Panc1 (cell line): ENCODE measurements at regions not wholly inside any gene's neighbourhood (a gene's known extent, or its start where the extent isn't known, plus 50 kb on each side); places are given as distances from the start of the nearest gene placed in this dataset.
A peak's percentile ranks its signal among the peaks of the same experiment; 100 is the strongest.
"Not testable (repeated sequence)": the region's sequence is repeated elsewhere in the genome, so short reads cannot be mapped to it uniquely, and the experiment has no call there.

Source experiments
- ATAC-seq: fragments of 200-7000 bp; cut with Tn5 transposase; 2 replicates; pipeline ENCODE4 v1.9.1; 2020; ENCODE audit warnings: mild to moderate bottlenecking, moderate library complexity
- BruUV-seq: library from RNA; stranded (reverse); fragments of 400-500 nt; replicated peaks from 2 replicates; lab custom pipeline; 2021; lab: Mats Ljungman, UMichigan
- CTCF ChIA-PET: fragments of 300-600 bp; sonication (Branson Sonifier 250); formaldehyde crosslinking; loops from one replicate; lab custom pipeline; 2022; ENCODE audit warnings: antibody characterized with exemption; lab: Charles Lee
- POLR2A ChIA-PET: fragments of 300-600 bp; sonication (Branson Sonifier 250); formaldehyde crosslinking; loops from one replicate; lab custom pipeline; 2022; ENCODE audit warnings: antibody characterized with exemption; lab: Charles Lee
- DNase-seq: peaks from one replicate; pipeline ENCODE4 v3.0.0-alpha.2; 2010; ENCODE audit warnings: low read depth, low spot score
- H3K27ac ChIP-seq: 2 replicates; pipeline ENCODE4 v1.5.1; 2011; ENCODE audit warnings: mild to moderate bottlenecking, low read length, inconsistent platforms
- H3K27me3 ChIP-seq: fragments of 200-500 bp; sonication (Bioruptor generic); 2 replicates; pipeline ENCODE4 v1.6.0; 2014; ENCODE audit warnings: low read length, inconsistent platforms; ENCODE audit not compliant: control insufficient read depth, insufficient read depth
- H3K36me3 ChIP-seq: fragments of 200-500 bp; sonication (Bioruptor generic); 2 replicates; pipeline ENCODE4 v1.5.1; 2014; ENCODE audit warnings: inconsistent platforms, mild to moderate bottlenecking, low read length, moderate library complexity; ENCODE audit not compliant: control insufficient read depth, insufficient read depth
- H3K4me1 ChIP-seq: 2 replicates; pipeline ENCODE4 v1.5.1; 2011; ENCODE audit warnings: inconsistent platforms, mild to moderate bottlenecking, low read length, moderate library complexity; ENCODE audit not compliant: control insufficient read depth, insufficient read depth
- H3K4me3 ChIP-seq, 2 experiments: 2 replicates each; pipeline ENCODE4 v1.5.1; 2011 to 2012; ENCODE audit warnings: low read depth in 2 of 2, low read length in 2 of 2, mild to moderate bottlenecking in 2 of 2, inconsistent platforms in 1 of 2, moderate library complexity in 1 of 2
- H3K9me3 ChIP-seq: fragments of 200-500 bp; sonication (Bioruptor generic); 2 replicates; pipeline ENCODE4 v1.5.1; 2014; ENCODE audit warnings: low read depth, mild to moderate bottlenecking, inconsistent platforms, low read length, moderate library complexity; ENCODE audit not compliant: control insufficient read depth, insufficient read depth
- POLR2AphosphoS5 ChIP-seq: IDR thresholded peaks from 2 replicates; pipeline ENCODE4 v1.6.1; 2012; ENCODE audit warnings: mild to moderate bottlenecking, low read depth, low read length, moderate library complexity
- SIN3A ChIP-seq: IDR thresholded peaks from 2 replicates; pipeline ENCODE4 v1.6.1; 2012; ENCODE audit warnings: low read depth, mild to moderate bottlenecking, low read length, moderate library complexity, borderline replicate concordance; ENCODE audit not compliant: insufficient read depth
- TCF7L2 ChIP-seq: IDR thresholded peaks from 2 replicates; pipeline ENCODE4 v1.6.1; 2011; ENCODE audit warnings: mild to moderate bottlenecking, low read depth, low read length, inconsistent platforms
- in situ Hi-C: cut with HindIII; loops from 2 replicates; pipeline ENCODE4 v1.10.0; 2016; ENCODE audit warnings: low sequenced_read_pairs, low pct_unique_long_range_greater_than_20kb
- intact Hi-C: fragments of 100-400 bp; cut with micrococcal nuclease; formaldehyde crosslinking; loops from one replicate; pipeline ENCODE4 v1.10.0; 2022; ENCODE audit not compliant: unreplicated experiment
- TF ChIP-seq, protein P1 (sequence below), 2 experiments: IDR thresholded peaks; 2 replicates each; pipeline ENCODE4 v1.6.1; 2011 to 2012; ENCODE audit warnings: low read depth in 2 of 2, control low read depth in 1 of 2, low read length in 1 of 2, mild to moderate bottlenecking in 1 of 2, moderate library complexity in 1 of 2; ENCODE audit not compliant: insufficient read depth in 1 of 2
- TF ChIP-seq, protein P2 (sequence below): fragments of 450-650 bp; IDR thresholded peaks from 2 replicates; pipeline ENCODE4 v1.5.1; 2017; ENCODE audit warnings: mild to moderate bottlenecking

DNA sequence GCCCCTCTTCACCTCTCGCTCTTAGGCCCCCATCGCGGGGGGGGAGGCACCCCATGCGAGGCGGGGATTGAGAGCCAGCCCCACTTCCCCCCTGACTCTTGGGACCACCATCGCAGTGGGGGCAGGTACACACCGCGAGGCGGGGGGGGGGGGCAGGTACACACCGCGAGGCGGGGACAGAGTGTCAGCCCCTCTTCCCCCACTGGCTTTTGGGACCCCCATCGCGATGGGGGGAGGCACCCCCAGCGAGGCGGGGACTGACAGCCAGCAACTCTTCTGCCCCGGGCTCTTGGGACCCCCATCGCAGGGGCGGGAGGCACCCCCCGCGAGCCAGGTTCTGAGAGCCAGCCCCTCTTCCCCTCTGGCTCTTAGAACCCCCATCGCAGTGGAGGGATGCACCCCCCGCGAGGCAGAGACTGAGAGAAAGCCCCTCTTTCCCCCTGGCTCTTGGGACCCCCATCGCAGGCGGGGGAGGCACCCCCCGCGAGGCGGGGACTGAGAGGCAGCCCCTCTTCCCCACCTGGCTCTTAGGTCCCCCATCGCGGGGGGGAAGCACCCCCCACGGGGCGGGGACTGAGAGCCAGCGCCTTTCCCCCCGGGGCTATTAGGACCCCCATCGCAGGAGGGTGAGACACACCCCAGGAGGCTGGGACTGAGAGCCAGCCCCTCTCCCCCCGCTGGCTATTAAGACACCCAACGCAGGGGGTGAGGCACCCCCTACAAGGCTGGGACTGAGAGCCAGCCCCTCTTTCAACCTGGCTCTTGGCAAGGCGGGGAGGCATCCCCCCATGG, 196.5 kb upstream of the PZP start:
- in situ Hi-C loops (no loop called here), intact Hi-C loops (no loop called here)
- ChIA-PET POLR2A (no interaction called here), CTCF (no interaction called here)
- TF ChIP-seq, protein P1, sequence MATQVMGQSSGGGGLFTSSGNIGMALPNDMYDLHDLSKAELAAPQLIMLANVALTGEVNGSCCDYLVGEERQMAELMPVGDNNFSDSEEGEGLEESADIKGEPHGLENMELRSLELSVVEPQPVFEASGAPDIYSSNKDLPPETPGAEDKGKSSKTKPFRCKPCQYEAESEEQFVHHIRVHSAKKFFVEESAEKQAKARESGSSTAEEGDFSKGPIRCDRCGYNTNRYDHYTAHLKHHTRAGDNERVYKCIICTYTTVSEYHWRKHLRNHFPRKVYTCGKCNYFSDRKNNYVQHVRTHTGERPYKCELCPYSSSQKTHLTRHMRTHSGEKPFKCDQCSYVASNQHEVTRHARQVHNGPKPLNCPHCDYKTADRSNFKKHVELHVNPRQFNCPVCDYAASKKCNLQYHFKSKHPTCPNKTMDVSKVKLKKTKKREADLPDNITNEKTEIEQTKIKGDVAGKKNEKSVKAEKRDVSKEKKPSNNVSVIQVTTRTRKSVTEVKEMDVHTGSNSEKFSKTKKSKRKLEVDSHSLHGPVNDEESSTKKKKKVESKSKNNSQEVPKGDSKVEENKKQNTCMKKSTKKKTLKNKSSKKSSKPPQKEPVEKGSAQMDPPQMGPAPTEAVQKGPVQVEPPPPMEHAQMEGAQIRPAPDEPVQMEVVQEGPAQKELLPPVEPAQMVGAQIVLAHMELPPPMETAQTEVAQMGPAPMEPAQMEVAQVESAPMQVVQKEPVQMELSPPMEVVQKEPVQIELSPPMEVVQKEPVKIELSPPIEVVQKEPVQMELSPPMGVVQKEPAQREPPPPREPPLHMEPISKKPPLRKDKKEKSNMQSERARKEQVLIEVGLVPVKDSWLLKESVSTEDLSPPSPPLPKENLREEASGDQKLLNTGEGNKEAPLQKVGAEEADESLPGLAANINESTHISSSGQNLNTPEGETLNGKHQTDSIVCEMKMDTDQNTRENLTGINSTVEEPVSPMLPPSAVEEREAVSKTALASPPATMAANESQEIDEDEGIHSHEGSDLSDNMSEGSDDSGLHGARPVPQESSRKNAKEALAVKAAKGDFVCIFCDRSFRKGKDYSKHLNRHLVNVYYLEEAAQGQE (IDR thresholded peaks at IDR 0.05; ENCODE audit: insufficient read depth in 1 of 2, low read depth in 2 of 2, low read length in 1 of 2) = no peak
- Histone ChIP-seq H3K36me3 (no peaks in the 10 kb centered on the region), H3K9me3 (no peaks in the 10 kb centered on the region), H3K4me3 (no peak overlapping the region), H3K27me3 (no peaks in the 10 kb centered on the region), H3K27ac (no peak overlapping the region), H3K4me1 (no peaks in the 10 kb centered on the region)
- BruUV-seq = no TSS peak
- ATAC-seq (no peak), DNase-seq (no peak)

DNA sequence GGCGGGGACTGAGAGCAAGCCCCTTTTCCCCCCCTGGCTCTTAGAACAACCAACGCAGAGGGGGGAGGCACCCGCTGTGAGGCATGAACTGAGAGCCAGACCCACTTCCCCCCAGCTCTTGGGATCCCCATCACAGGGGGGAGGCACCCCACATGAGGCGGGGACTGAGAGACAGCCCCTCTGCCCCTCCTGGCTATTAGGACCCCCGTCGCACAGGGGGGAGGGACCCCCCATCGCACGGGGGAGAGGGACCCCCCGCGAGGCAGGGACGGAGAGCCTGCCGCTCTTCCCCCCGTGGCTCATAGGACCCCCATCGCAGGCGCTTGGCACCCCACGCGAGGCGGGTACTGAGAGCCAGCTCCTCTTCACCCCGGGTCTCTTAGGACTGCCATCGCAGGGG, 195.8 kb upstream of the PZP start:
- no peak for DNase-seq
- Histone ChIP-seq H3K9me3 (no peaks in the 10 kb centered on the region), H3K27me3 (no peaks in the 10 kb centered on the region), H3K4me1 (no peaks in the 10 kb centered on the region), H3K36me3 (no peaks in the 10 kb centered on the region), H3K4me3 (no peak overlapping the region), H3K27ac (no peak overlapping the region)
- no TSS peak for BruUV-seq
- TF ChIP-seq TCF7L2 (no peak), POLR2AphosphoS5 (no peak), SIN3A (no peak)
- TF ChIP-seq, protein P2, sequence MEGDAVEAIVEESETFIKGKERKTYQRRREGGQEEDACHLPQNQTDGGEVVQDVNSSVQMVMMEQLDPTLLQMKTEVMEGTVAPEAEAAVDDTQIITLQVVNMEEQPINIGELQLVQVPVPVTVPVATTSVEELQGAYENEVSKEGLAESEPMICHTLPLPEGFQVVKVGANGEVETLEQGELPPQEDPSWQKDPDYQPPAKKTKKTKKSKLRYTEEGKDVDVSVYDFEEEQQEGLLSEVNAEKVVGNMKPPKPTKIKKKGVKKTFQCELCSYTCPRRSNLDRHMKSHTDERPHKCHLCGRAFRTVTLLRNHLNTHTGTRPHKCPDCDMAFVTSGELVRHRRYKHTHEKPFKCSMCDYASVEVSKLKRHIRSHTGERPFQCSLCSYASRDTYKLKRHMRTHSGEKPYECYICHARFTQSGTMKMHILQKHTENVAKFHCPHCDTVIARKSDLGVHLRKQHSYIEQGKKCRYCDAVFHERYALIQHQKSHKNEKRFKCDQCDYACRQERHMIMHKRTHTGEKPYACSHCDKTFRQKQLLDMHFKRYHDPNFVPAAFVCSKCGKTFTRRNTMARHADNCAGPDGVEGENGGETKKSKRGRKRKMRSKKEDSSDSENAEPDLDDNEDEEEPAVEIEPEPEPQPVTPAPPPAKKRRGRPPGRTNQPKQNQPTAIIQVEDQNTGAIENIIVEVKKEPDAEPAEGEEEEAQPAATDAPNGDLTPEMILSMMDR = no peak
- TF ChIP-seq, protein P1 (IDR thresholded peaks at IDR 0.05; ENCODE audit: insufficient read depth in 1 of 2, low read depth in 2 of 2, low read length in 1 of 2) = no peak
- ChIA-PET CTCF (no interaction called here), POLR2A (no interaction called here)
- no peak for ATAC-seq
- intact Hi-C loops = no loop called here
- in situ Hi-C loops = no loop called here

DNA sequence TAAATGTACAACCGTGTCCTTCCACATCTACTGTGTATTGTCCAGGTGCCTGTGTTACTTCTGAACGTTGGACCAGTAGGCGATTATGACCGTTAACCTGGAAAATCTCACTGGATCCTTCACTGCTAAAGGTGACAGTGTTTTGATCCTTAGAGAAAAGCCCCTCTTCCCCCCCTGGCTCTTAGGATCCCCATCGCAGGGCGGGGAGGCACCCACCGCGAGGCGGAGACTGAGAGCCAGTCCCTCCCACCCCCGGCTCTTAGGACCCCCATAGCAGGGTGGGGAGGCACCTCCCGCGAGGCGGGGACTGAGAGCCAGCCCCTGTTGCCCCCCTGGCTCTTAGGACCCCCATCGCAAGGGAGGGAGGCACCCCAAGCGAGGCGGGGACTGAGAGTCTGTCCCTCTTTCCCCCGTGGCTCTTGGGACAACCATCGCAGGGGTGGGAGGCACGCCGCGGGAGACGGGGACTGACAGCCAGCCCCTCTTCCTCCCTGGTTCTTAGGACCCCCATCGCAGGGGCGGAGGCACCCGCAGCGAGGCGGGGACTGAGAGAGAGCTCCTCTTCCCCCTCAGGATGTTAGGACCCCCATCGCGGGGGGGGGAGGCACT, 194.3 kb upstream of the PZP start:
- H3K4me1 ChIP-seq, CTCF ChIA-PET, POLR2A ChIA-PET, H3K36me3 ChIP-seq, in situ Hi-C loops, intact Hi-C loops, BruUV-seq, H3K9me3 ChIP-seq, DNase-seq, H3K27ac ChIP-seq, H3K4me3 ChIP-seq, H3K27me3 ChIP-seq: not testable (repeated sequence)
- peak; percentile 62; the same call in 1 of the 2 replicates for ATAC-seq

DNA sequence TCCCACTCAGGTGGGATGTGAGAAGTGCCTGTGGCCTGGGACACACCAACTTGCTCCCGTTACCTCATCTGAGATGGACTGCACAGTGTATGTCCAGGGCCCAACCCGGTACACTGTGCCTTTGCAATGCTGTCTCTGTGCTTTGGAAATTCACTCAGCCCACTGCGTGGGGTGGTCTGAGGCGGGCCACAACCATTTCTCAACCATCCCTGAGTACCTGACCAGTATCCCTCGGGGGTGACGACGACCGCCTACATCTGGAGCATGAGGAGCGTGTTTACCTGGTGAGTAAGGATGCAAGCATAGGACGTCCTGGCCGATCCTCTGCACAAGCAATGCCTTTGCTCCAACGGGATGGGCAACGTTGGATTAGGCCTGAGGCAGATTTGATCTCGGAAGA, 188.2 kb upstream of the PZP start:
- POLR2A ChIA-PET, in situ Hi-C loops, CTCF ChIA-PET, BruUV-seq, intact Hi-C loops, ATAC-seq, DNase-seq, H3K27ac ChIP-seq, H3K4me3 ChIP-seq, H3K27me3 ChIP-seq, H3K9me3 ChIP-seq, H3K36me3 ChIP-seq, H3K4me1 ChIP-seq: not testable (repeated sequence)
